Lower leg skin (tissue), 4 donors: ENCODE measurements at regions not wholly inside any gene's neighbourhood (a gene's known extent, or its start where the extent isn't known, plus 50 kb on each side); places are given as distances from the start of the nearest gene placed in this dataset.

Experiments used
- DNase-seq, 2 donors: peaks; one replicate each; pipeline ENCODE4 v3.0.0-alpha.2; 2019; ENCODE audit warnings: low spot score in 2 of 2
- H3K4me3 ChIP-seq: fragments of 200-600 bp; sonication (generic); 2 replicates; pipeline ENCODE4 v1.5.1; 2017; ENCODE audit warnings: mild to moderate bottlenecking, low read depth; ENCODE audit not compliant: poor library complexity, severe bottlenecking
- CTCF ChIP-seq, 3 donors: fragments of 450-650 bp; IDR thresholded peaks; one replicate each; pipeline ENCODE4 v1.5.1; 2016; ENCODE audit warnings: antibody characterized with exemption in 3 of 3, mild to moderate bottlenecking in 3 of 3, moderate library complexity in 2 of 3
- POLR2A ChIP-seq, 2 donors: fragments of 450-650 bp; IDR thresholded peaks; one replicate each; pipeline ENCODE4 v1.6.1; 2016 to 2017; ENCODE audit warnings: antibody characterized with exemption in 2 of 2, mild to moderate bottlenecking in 1 of 2, moderate library complexity in 1 of 2
- WGBS, 2 donors: methylation state at CpG; one replicate each; pipeline ENCODE4 v1.1.5; 2018; 5-methylcytosine and 5-hydroxymethylcytosine counted together
- intact Hi-C: fragments of 100-400 bp; cut with DNase I; formaldehyde crosslinking; loops from one replicate; pipeline ENCODE4 v1.15.0; 2023; ENCODE audit warnings: low total_unique reads

GRCh38 chr13:34004676-34005075 is 186.7 kb downstream of the RFC3 start:
- no peak for TF ChIP-seq CTCF (IDR thresholded peaks at IDR 0.05)
- TF ChIP-seq POLR2A (IDR thresholded peaks at IDR 0.05), result no peak
- no peak for DNase-seq
- intact Hi-C loops, result no loop called here
- WGBS, 2 donors, result 86 to 93% methylated on average over 14 of the region's 14 CpGs
- H3K4me3 ChIP-seq, result no peak overlapping the region

- TF ChIP-seq CTCF (IDR thresholded peaks at IDR 0.05) (no peak), POLR2A (IDR thresholded peaks at IDR 0.05) (no peak)
- intact Hi-C loops, result no loop called here
- no peak for DNase-seq
- WGBS, 2 donors, result 49 to 73% methylated on average over 2 of the region's 2 CpGs
- no peak overlapping the region for H3K4me3 ChIP-seq
Measured at GRCh38 chr13:34006011-34006410, 188.1 kb downstream of the RFC3 start.

GRCh38 chr13:34011552-34012085 is 193.7 kb downstream of the RFC3 start:
- TF ChIP-seq CTCF (IDR thresholded peaks at IDR 0.05) (no peak), POLR2A (IDR thresholded peaks at IDR 0.05) (no peak)
- intact Hi-C loops, result no loop called here
- no peak overlapping the region for H3K4me3 ChIP-seq
- no peak for DNase-seq
- WGBS, 2 donors, result 65 to 74% methylated on average over 11 of the region's 11 CpGs

GRCh38 chr13:34012382-34012781 is 194.4 kb downstream of the RFC3 start:
- no peak for DNase-seq
- H3K4me3 ChIP-seq, result no peak overlapping the region
- intact Hi-C loops, result no loop called here
- no peak for TF ChIP-seq CTCF (IDR thresholded peaks at IDR 0.05)
- no peak for TF ChIP-seq POLR2A (IDR thresholded peaks at IDR 0.05)
- WGBS, 2 donors, result 53 to 61% methylated on average over 2 of the region's 2 CpGs

GRCh38 chr13:34013061-34013460 is 195.1 kb downstream of the RFC3 start:
- WGBS, 2 donors, result 49 to 82% methylated on average over 6 of the region's 6 CpGs
- H3K4me3 ChIP-seq, result no peak overlapping the region
- no peak for DNase-seq
- TF ChIP-seq CTCF (IDR thresholded peaks at IDR 0.05) (no peak), POLR2A (IDR thresholded peaks at IDR 0.05) (no peak)
- intact Hi-C loops, result no loop called here

GRCh38 chr13:34017231-34017630 is 199.3 kb downstream of the RFC3 start:
- 33 to 49% methylated on average over 4 of the region's 4 CpGs for WGBS, 2 donors
- no peak for DNase-seq
- TF ChIP-seq POLR2A (IDR thresholded peaks at IDR 0.05) (no peak), CTCF (IDR thresholded peaks at IDR 0.05) (no peak)
- intact Hi-C loops, result no loop called here
- no peak overlapping the region for H3K4me3 ChIP-seq
